HFFc6 (cell line): ENCODE measurements at regions not wholly inside any gene's neighbourhood (a gene's known extent, or its start where the extent isn't known, plus 50 kb on each side); places are given as distances from the start of the nearest gene placed in this dataset.

Experiments used
- DNase-seq: peaks from one replicate; pipeline ENCODE4 v3.0.0-alpha.2; 2018
- H3K27ac Mint-ChIP-seq: 2 replicates; pipeline ENCODE4 v1.8.0; 2020; ENCODE audit warnings: mild to moderate bottlenecking, mixed read lengths
- H3K27me3 Mint-ChIP-seq: 2 replicates; pipeline ENCODE4 v1.8.0; 2021; ENCODE audit warnings: mild to moderate bottlenecking, moderate library complexity, mixed read lengths; ENCODE audit not compliant: insufficient read depth
- H3K36me3 Mint-ChIP-seq: 2 replicates; pipeline ENCODE4 v1.8.0; 2021; ENCODE audit warnings: low read depth, mixed read lengths
- H3K4me1 Mint-ChIP-seq: 2 replicates; pipeline ENCODE4 v1.8.0; 2020; ENCODE audit warnings: low read depth, mixed read lengths
- H3K4me3 Mint-ChIP-seq: 2 replicates; pipeline ENCODE4 v1.8.0; 2020; ENCODE audit warnings: mild to moderate bottlenecking, moderate library complexity, mixed read lengths
- H3K9me3 Mint-ChIP-seq: 2 replicates; pipeline ENCODE4 v1.8.0; 2020; ENCODE audit warnings: mild to moderate bottlenecking, mixed read lengths
- CTCF ChIP-seq: fragments of 200-600 bp; sonication (generic); IDR thresholded peaks from 2 replicates; pipeline ENCODE4 v1.5.0; 2021; ENCODE audit warnings: antibody characterized with exemption, mild to moderate bottlenecking

GRCh38 chr1:239170828-239171227 is 215.5 kb upstream of the CHRM3 start:
- Mint-ChIP-seq H3K36me3 (no peaks in the 10 kb centered on the region), H3K27ac (no peak overlapping the region), H3K9me3 (no peaks in the 10 kb centered on the region), H3K4me3 (no peak overlapping the region), H3K27me3 (no peaks in the 10 kb centered on the region), H3K4me1 (no peaks in the 10 kb centered on the region)
- TF ChIP-seq CTCF = no peak
- DNase-seq = no peak

- Mint-ChIP-seq H3K4me3 (no peak overlapping the region), H3K27ac (no peak overlapping the region), H3K4me1 (peaks cover 5% of the 10 kb centered on the region; the same call in 1 of the 2 replicates), H3K36me3 (no peaks in the 10 kb centered on the region), H3K27me3 (no peaks in the 10 kb centered on the region), H3K9me3 (peaks cover 7% of the 10 kb centered on the region)
- DNase-seq = peak; percentile 13
- TF ChIP-seq CTCF = no peak
Observed at GRCh38 chr1:239169276-239169675, 217.1 kb upstream of the CHRM3 start.

- Mint-ChIP-seq H3K4me1 (peaks cover 5% of the 10 kb centered on the region; the same call in 1 of the 2 replicates), H3K4me3 (no peak overlapping the region), H3K9me3 (peaks cover 11% of the 10 kb centered on the region), H3K27ac (no peak overlapping the region), H3K27me3 (no peaks in the 10 kb centered on the region), H3K36me3 (no peaks in the 10 kb centered on the region)
- no peak for TF ChIP-seq CTCF
- no peak for DNase-seq
Observed at GRCh38 chr1:239164451-239165180, 221.8 kb upstream of the CHRM3 start.

- Mint-ChIP-seq H3K27me3 (no peaks in the 10 kb centered on the region), H3K36me3 (no peaks in the 10 kb centered on the region), H3K4me1 (no peaks in the 10 kb centered on the region; the same call in 1 of the 2 replicates), H3K4me3 (no peak overlapping the region), H3K9me3 (peaks cover 5% of the 10 kb centered on the region; the same call in 1 of the 2 replicates), H3K27ac (no peak overlapping the region)
- no peak for DNase-seq
- TF ChIP-seq CTCF = no peak
Observed at GRCh38 chr1:239155466-239156091, 230.8 kb upstream of the CHRM3 start.

GRCh38 chr1:239151937-239152336 is 234.4 kb upstream of the CHRM3 start:
- no peak for TF ChIP-seq CTCF
- no peaks in the 10 kb centered on the region for H3K36me3 Mint-ChIP-seq
- H3K27me3 Mint-ChIP-seq = no peaks in the 10 kb centered on the region
- H3K27ac Mint-ChIP-seq = no peak overlapping the region
- H3K4me3 Mint-ChIP-seq = no peak overlapping the region
- peaks cover 5% of the 10 kb centered on the region; the same call in 1 of the 2 replicates for H3K9me3 Mint-ChIP-seq
- H3K4me1 Mint-ChIP-seq = no peaks in the 10 kb centered on the region; the same call in 1 of the 2 replicates
- no peak for DNase-seq
